Activated T-cell treated with anti-CD3 and anti-CD28 coated beads, Interleukin-2, amount 50 U/mL, for 72 hours (primary cell): ENCODE measurements at regions not wholly inside any gene's neighbourhood (a gene's known extent, or its start where the extent isn't known, plus 50 kb on each side); places are given as distances from the start of the nearest gene placed in this dataset.
"Not testable (repeated sequence)": the region's sequence is repeated elsewhere in the genome, so short reads cannot be mapped to it uniquely, and the experiment has no call there.

Experiments
- ATAC-seq, 2 donors: fragments of 150-1000 bp; cut with Tn5 transposase; replicated peaks in 1 of 2; 2 replicates each; pipeline ENCODE4 v1.10.0; 2021; ENCODE audit warnings: moderate library complexity in 2 of 2, mild to moderate bottlenecking in 1 of 2
- DNase-seq, 2 donors: peaks; one replicate each; pipeline ENCODE4 v3.0.0; 2021 to 2022; ENCODE audit warnings: mixed read lengths in 1 of 2
- H3K27ac Mint-ChIP-seq: one replicate; pipeline ENCODE4 v1.8.0; 2022; ENCODE audit warnings: mild to moderate bottlenecking, moderate library complexity, mixed read lengths
- H3K27me3 Mint-ChIP-seq: one replicate; pipeline ENCODE4 v1.8.0; 2022; ENCODE audit warnings: low read depth, mixed read lengths
- H3K36me3 Mint-ChIP-seq, 2 donors: one replicate each; pipeline ENCODE4 v1.8.0; 2022; ENCODE audit warnings: mixed read lengths in 2 of 2, mild to moderate bottlenecking in 1 of 2; ENCODE audit not compliant: insufficient read depth in 2 of 2
- H3K4me1 Mint-ChIP-seq: one replicate; pipeline ENCODE4 v1.8.0; 2022; ENCODE audit warnings: low read depth, mixed read lengths
- H3K4me3 Mint-ChIP-seq, 2 donors: one replicate each; pipeline ENCODE4 v1.8.0; 2022; ENCODE audit warnings: mild to moderate bottlenecking in 2 of 2, mixed read lengths in 2 of 2, moderate library complexity in 2 of 2
- H3K9me3 Mint-ChIP-seq, 2 donors: one replicate each; pipeline ENCODE4 v1.8.0; 2022; ENCODE audit warnings: mixed read lengths in 2 of 2

- Mint-ChIP-seq H3K9me3 (peaks cover 0 to 2% of the 10 kb centered on the region in 2 donors), H3K27me3 (no peaks in the 10 kb centered on the region), H3K4me1 (no peaks in the 10 kb centered on the region), H3K27ac (no peak overlapping the region), H3K36me3 (no peaks in the 10 kb centered on the region), H3K4me3 (no peak overlapping the region)
- DNase-seq (no peak), ATAC-seq (no peak)
Observed at GRCh38 chr1:96559707-96560596, 161.6 kb upstream of the PTBP2 start.

GRCh38 chr1:96562094-96562493, 159.5 kb upstream of the PTBP2 start:
- Mint-ChIP-seq H3K4me1 (no peaks in the 10 kb centered on the region), H3K27ac (no peak overlapping the region), H3K4me3 (no peak overlapping the region), H3K36me3 (no peaks in the 10 kb centered on the region), H3K27me3 (no peaks in the 10 kb centered on the region), H3K9me3 (peaks cover 0 to 2% of the 10 kb centered on the region in 2 donors)
- DNase-seq (no peak), ATAC-seq (no peak)

- H3K9me3 Mint-ChIP-seq, DNase-seq, H3K27me3 Mint-ChIP-seq, H3K4me3 Mint-ChIP-seq, H3K4me1 Mint-ChIP-seq, H3K27ac Mint-ChIP-seq, H3K36me3 Mint-ChIP-seq, ATAC-seq: not testable (repeated sequence)
Observed at GRCh38 chr1:96564401-96564800, 157.2 kb upstream of the PTBP2 start.

GRCh38 chr1:96565546-96565945, 156.0 kb upstream of the PTBP2 start:
- no peak overlapping the region for H3K27ac Mint-ChIP-seq
- H3K9me3 Mint-ChIP-seq, result peaks cover 0 to 2% of the 10 kb centered on the region in 2 donors
- no peaks in the 10 kb centered on the region for H3K36me3 Mint-ChIP-seq
- H3K4me1 Mint-ChIP-seq, result no peaks in the 10 kb centered on the region
- no peaks in the 10 kb centered on the region for H3K27me3 Mint-ChIP-seq
- ATAC-seq, result no peak
- no peak for DNase-seq
- H3K4me3 Mint-ChIP-seq, result no peak overlapping the region

GRCh38 chr1:96568639-96569038, 152.9 kb upstream of the PTBP2 start:
- H3K27me3 Mint-ChIP-seq, result peaks cover 5% of the 10 kb centered on the region
- H3K4me1 Mint-ChIP-seq, result no peaks in the 10 kb centered on the region
- DNase-seq (no peak), ATAC-seq (no peak)
- H3K9me3 Mint-ChIP-seq, result peaks cover 0 to 2% of the 10 kb centered on the region in 2 donors
- no peak overlapping the region for H3K27ac Mint-ChIP-seq
- no peaks in the 10 kb centered on the region for H3K36me3 Mint-ChIP-seq
- no peak overlapping the region for H3K4me3 Mint-ChIP-seq

- DNase-seq (no peak), ATAC-seq (no peak)
- Mint-ChIP-seq H3K36me3 (no peaks in the 10 kb centered on the region), H3K4me1 (no peaks in the 10 kb centered on the region), H3K4me3 (no peak overlapping the region), H3K9me3 (peaks cover 0 to 2% of the 10 kb centered on the region in 2 donors), H3K27me3 (peaks cover 9% of the 10 kb centered on the region), H3K27ac (no peak overlapping the region)
Observed at GRCh38 chr1:96569288-96569687, 152.3 kb upstream of the PTBP2 start.

GRCh38 chr1:96579636-96580035, 141.9 kb upstream of the PTBP2 start:
- no peaks in the 10 kb centered on the region for H3K4me1 Mint-ChIP-seq
- H3K4me3 Mint-ChIP-seq, result no peak overlapping the region
- H3K27me3 Mint-ChIP-seq, result peaks cover 12% of the 10 kb centered on the region
- H3K27ac Mint-ChIP-seq, result no peak overlapping the region
- no peaks in the 10 kb centered on the region for H3K9me3 Mint-ChIP-seq
- ATAC-seq (no peak), DNase-seq (no peak)
- H3K36me3 Mint-ChIP-seq, result no peaks in the 10 kb centered on the region

GRCh38 chr1:96580920-96581319, 140.7 kb upstream of the PTBP2 start:
- H3K9me3 Mint-ChIP-seq, result no peaks in the 10 kb centered on the region
- peaks cover under 1% of the 10 kb centered on the region for H3K27me3 Mint-ChIP-seq
- DNase-seq (no peak), ATAC-seq (no peak)
- H3K27ac Mint-ChIP-seq, result no peak overlapping the region
- no peaks in the 10 kb centered on the region for H3K4me1 Mint-ChIP-seq
- H3K36me3 Mint-ChIP-seq, result no peaks in the 10 kb centered on the region
- H3K4me3 Mint-ChIP-seq, result no peak overlapping the region

- no peaks in the 10 kb centered on the region for H3K9me3 Mint-ChIP-seq
Observed at GRCh38 chr1:96581772-96582171, 139.8 kb upstream of the PTBP2 start.

GRCh38 chr1:96583903-96584302, 137.7 kb upstream of the PTBP2 start:
- H3K27ac Mint-ChIP-seq, result no peak overlapping the region
- ATAC-seq (no peak), DNase-seq (no peak)
- H3K4me1 Mint-ChIP-seq, result no peaks in the 10 kb centered on the region
- H3K36me3 Mint-ChIP-seq, result no peaks in the 10 kb centered on the region
- no peaks in the 10 kb centered on the region for H3K27me3 Mint-ChIP-seq
- H3K4me3 Mint-ChIP-seq, result no peak overlapping the region
- H3K9me3 Mint-ChIP-seq, result no peaks in the 10 kb centered on the region

More at GRCh38 chr1:96581772-96582171, 139.8 kb upstream of the PTBP2 start:
- H3K36me3 Mint-ChIP-seq, result no peaks in the 10 kb centered on the region
- DNase-seq (no peak), ATAC-seq (no peak)
- H3K4me1 Mint-ChIP-seq, result no peaks in the 10 kb centered on the region
- no peak overlapping the region for H3K4me3 Mint-ChIP-seq
- no peaks in the 10 kb centered on the region for H3K27me3 Mint-ChIP-seq
- no peak overlapping the region for H3K27ac Mint-ChIP-seq

- Mint-ChIP-seq H3K9me3 (no peaks in the 10 kb centered on the region), H3K27me3 (no peaks in the 10 kb centered on the region), H3K27ac (no peak overlapping the region), H3K4me3 (no peak overlapping the region), H3K4me1 (no peaks in the 10 kb centered on the region), H3K36me3 (no peaks in the 10 kb centered on the region)
- no peak for ATAC-seq
- DNase-seq, result no peak
Observed at GRCh38 chr1:96587222-96587621, 134.4 kb upstream of the PTBP2 start.

- Mint-ChIP-seq H3K4me3 (no peak overlapping the region), H3K36me3 (no peaks in the 10 kb centered on the region), H3K27me3 (no peaks in the 10 kb centered on the region), H3K9me3 (no peaks in the 10 kb centered on the region), H3K4me1 (no peaks in the 10 kb centered on the region), H3K27ac (no peak overlapping the region)
- no peak for ATAC-seq
- DNase-seq, result no peak
Observed at GRCh38 chr1:96588416-96588995, 133.1 kb upstream of the PTBP2 start.

- not testable (repeated sequence) for ATAC-seq, H3K27ac Mint-ChIP-seq, H3K36me3 Mint-ChIP-seq, DNase-seq, H3K27me3 Mint-ChIP-seq, H3K4me3 Mint-ChIP-seq, H3K4me1 Mint-ChIP-seq, H3K9me3 Mint-ChIP-seq
Observed at GRCh38 chr1:96595530-96595929, 126.1 kb upstream of the PTBP2 start.
